ENCODE measurements at regions not wholly inside any gene's neighbourhood (a gene's known extent, or its start where the extent isn't known, plus 50 kb on each side); places are given as distances from the start of the nearest gene placed in this dataset.

- H3K27me3 Mint-ChIP-seq, result peaks cover 24% of the 10 kb centered on the region
- DNase-seq, result no peak
Observed at GRCh38 chr2:235148201-235149170, 196.7 kb downstream of the SH3BP4 start.

GRCh38 chr2:235149240-235149659 lies 197.4 kb downstream of the SH3BP4 start:
- no peaks in the 10 kb centered on the region for H3K9me3 Mint-ChIP-seq
- no peak overlapping the region for H3K4me3 Mint-ChIP-seq
- H3K27me3 Mint-ChIP-seq, result peaks cover 20% of the 10 kb centered on the region
- DNase-seq, result no peak
- H3K4me1 Mint-ChIP-seq (ENCODE audit: low read depth), result no peaks in the 10 kb centered on the region
- no peak overlapping the region for H3K27ac Mint-ChIP-seq
- no peaks in the 10 kb centered on the region for H3K36me3 Mint-ChIP-seq (ENCODE audit: low read depth)

More at GRCh38 chr2:235148201-235149170, 196.7 kb downstream of the SH3BP4 start:
- no peaks in the 10 kb centered on the region for H3K4me1 Mint-ChIP-seq (ENCODE audit: low read depth)
- H3K9me3 Mint-ChIP-seq, result no peaks in the 10 kb centered on the region
- H3K4me3 Mint-ChIP-seq, result no peak overlapping the region
- H3K36me3 Mint-ChIP-seq (ENCODE audit: low read depth), result no peaks in the 10 kb centered on the region
- H3K27ac Mint-ChIP-seq, result no peak overlapping the region

- no peaks in the 10 kb centered on the region for H3K9me3 Mint-ChIP-seq
- DNase-seq, result no peak
- H3K27me3 Mint-ChIP-seq, result peaks cover 20% of the 10 kb centered on the region
- no peaks in the 10 kb centered on the region for H3K4me1 Mint-ChIP-seq (ENCODE audit: low read depth)
- no peak overlapping the region for H3K4me3 Mint-ChIP-seq
- H3K27ac Mint-ChIP-seq, result no peak overlapping the region
- H3K36me3 Mint-ChIP-seq (ENCODE audit: low read depth), result no peaks in the 10 kb centered on the region
Observed at GRCh38 chr2:235149736-235150135, 197.9 kb downstream of the SH3BP4 start.

- DNase-seq, result no peak
- Mint-ChIP-seq H3K27me3 (peaks cover 26% of the 10 kb centered on the region), H3K4me3 (no peak overlapping the region), H3K4me1 (ENCODE audit: low read depth) (no peaks in the 10 kb centered on the region), H3K9me3 (no peaks in the 10 kb centered on the region), H3K36me3 (ENCODE audit: low read depth) (no peaks in the 10 kb centered on the region), H3K27ac (no peak overlapping the region)
Observed at GRCh38 chr2:235151152-235151551, 199.3 kb downstream of the SH3BP4 start.

GRCh38 chr2:235155163-235155562 lies 203.3 kb downstream of the SH3BP4 start:
- no peak overlapping the region for H3K27ac Mint-ChIP-seq
- no peak overlapping the region for H3K4me3 Mint-ChIP-seq
- no peaks in the 10 kb centered on the region for H3K36me3 Mint-ChIP-seq (ENCODE audit: low read depth)
- no peaks in the 10 kb centered on the region for H3K9me3 Mint-ChIP-seq
- DNase-seq, result no peak
- H3K27me3 Mint-ChIP-seq, result peaks cover 38% of the 10 kb centered on the region
- H3K4me1 Mint-ChIP-seq (ENCODE audit: low read depth), result no peaks in the 10 kb centered on the region

GRCh38 chr2:235156055-235156454 lies 204.2 kb downstream of the SH3BP4 start:
- no peak overlapping the region for H3K27ac Mint-ChIP-seq
- H3K4me3 Mint-ChIP-seq, result no peak overlapping the region
- H3K4me1 Mint-ChIP-seq (ENCODE audit: low read depth), result no peaks in the 10 kb centered on the region
- H3K9me3 Mint-ChIP-seq, result no peaks in the 10 kb centered on the region
- DNase-seq, result no peak
- no peaks in the 10 kb centered on the region for H3K36me3 Mint-ChIP-seq (ENCODE audit: low read depth)
- peaks cover 39% of the 10 kb centered on the region for H3K27me3 Mint-ChIP-seq

GRCh38 chr2:235157746-235158482 lies 206.1 kb downstream of the SH3BP4 start:
- Mint-ChIP-seq H3K27me3 (peaks cover 49% of the 10 kb centered on the region), H3K9me3 (no peaks in the 10 kb centered on the region), H3K36me3 (ENCODE audit: low read depth) (no peaks in the 10 kb centered on the region), H3K4me3 (no peak overlapping the region), H3K27ac (no peak overlapping the region), H3K4me1 (ENCODE audit: low read depth) (no peaks in the 10 kb centered on the region)
- no peak for DNase-seq

- no peaks in the 10 kb centered on the region for H3K9me3 Mint-ChIP-seq
- no peaks in the 10 kb centered on the region for H3K36me3 Mint-ChIP-seq (ENCODE audit: low read depth)
- no peak overlapping the region for H3K4me3 Mint-ChIP-seq
- H3K27ac Mint-ChIP-seq, result no peak overlapping the region
- no peaks in the 10 kb centered on the region for H3K4me1 Mint-ChIP-seq (ENCODE audit: low read depth)
- DNase-seq, result no peak
- peaks cover 50% of the 10 kb centered on the region for H3K27me3 Mint-ChIP-seq
Observed at GRCh38 chr2:235160281-235160810, 208.5 kb downstream of the SH3BP4 start.

- Mint-ChIP-seq H3K9me3 (no peaks in the 10 kb centered on the region), H3K36me3 (ENCODE audit: low read depth) (no peaks in the 10 kb centered on the region), H3K27ac (no peak overlapping the region), H3K27me3 (peaks cover 43% of the 10 kb centered on the region), H3K4me3 (no peak overlapping the region), H3K4me1 (ENCODE audit: low read depth) (no peaks in the 10 kb centered on the region)
- no peak for DNase-seq
Observed at GRCh38 chr2:235161565-235161964, 209.7 kb downstream of the SH3BP4 start.

- Mint-ChIP-seq H3K9me3 (no peaks in the 10 kb centered on the region), H3K4me3 (no peak overlapping the region), H3K36me3 (ENCODE audit: low read depth) (no peaks in the 10 kb centered on the region), H3K4me1 (ENCODE audit: low read depth) (no peaks in the 10 kb centered on the region), H3K27me3 (peaks cover 37% of the 10 kb centered on the region), H3K27ac (no peak overlapping the region)
- no peak for DNase-seq
Observed at GRCh38 chr2:235162082-235162836, 210.4 kb downstream of the SH3BP4 start.

GRCh38 chr2:235162837-235163197 lies 211.0 kb downstream of the SH3BP4 start:
- no peak for DNase-seq
- H3K4me3 Mint-ChIP-seq, result no peak overlapping the region
- no peaks in the 10 kb centered on the region for H3K4me1 Mint-ChIP-seq (ENCODE audit: low read depth)
- H3K27me3 Mint-ChIP-seq, result peaks cover 34% of the 10 kb centered on the region
- H3K27ac Mint-ChIP-seq, result no peak overlapping the region
- no peaks in the 10 kb centered on the region for H3K36me3 Mint-ChIP-seq (ENCODE audit: low read depth)
- H3K9me3 Mint-ChIP-seq, result no peaks in the 10 kb centered on the region

- no peaks in the 10 kb centered on the region for H3K36me3 Mint-ChIP-seq (ENCODE audit: low read depth)
Observed at GRCh38 chr2:235165136-235165535, 213.3 kb downstream of the SH3BP4 start.

GRCh38 chr2:235165631-235166030 lies 213.8 kb downstream of the SH3BP4 start:
- no peak for DNase-seq
- Mint-ChIP-seq H3K27me3 (peaks cover 25% of the 10 kb centered on the region), H3K36me3 (ENCODE audit: low read depth) (no peaks in the 10 kb centered on the region), H3K27ac (no peak overlapping the region), H3K9me3 (peaks cover 4% of the 10 kb centered on the region), H3K4me1 (ENCODE audit: low read depth) (no peaks in the 10 kb centered on the region), H3K4me3 (no peak overlapping the region)

More at GRCh38 chr2:235165136-235165535, 213.3 kb downstream of the SH3BP4 start:
- Mint-ChIP-seq H3K27me3 (peaks cover 25% of the 10 kb centered on the region), H3K27ac (no peak overlapping the region), H3K4me3 (no peak overlapping the region), H3K4me1 (ENCODE audit: low read depth) (no peaks in the 10 kb centered on the region), H3K9me3 (peaks cover 4% of the 10 kb centered on the region)
- no peak for DNase-seq

All from activated T-cell treated with anti-CD3 and anti-CD28 coated beads, Interleukin-2, amount 50 U/mL, for 24 hours (primary cell).